Fibroblast of lung (primary cell): ENCODE measurements at regions not wholly inside any gene's neighbourhood (a gene's known extent, or its start where the extent isn't known, plus 50 kb on each side); places are given as distances from the start of the nearest gene placed in this dataset.
A peak's percentile ranks its signal among the peaks of the same experiment; 100 is the strongest.

ENCODE experiments used
- DNase-seq, 2 donors: peaks; one replicate each; pipeline versions ENCODE4 v3.0.0 to v3.0.0-alpha.2; 2010; ENCODE audit warnings: low read depth in 2 of 2
- H2AFZ ChIP-seq: 2 replicates; pipeline ENCODE4 v1.5.1; 2012; ENCODE audit warnings: low read length, control low read depth, inconsistent platforms
- H3K27ac ChIP-seq: 2 replicates; pipeline ENCODE4 v1.5.1; 2011; ENCODE audit warnings: low read length, control low read depth; ENCODE audit not compliant: insufficient read depth
- H3K27me3 ChIP-seq: 2 replicates; pipeline ENCODE4 v1.5.1; 2011; ENCODE audit warnings: mild to moderate bottlenecking, low read length; ENCODE audit not compliant: control insufficient read depth, insufficient read depth
- H3K36me3 ChIP-seq: 2 replicates; pipeline ENCODE4 v1.5.1; 2011; ENCODE audit warnings: low read length; ENCODE audit not compliant: control insufficient read depth, insufficient read depth
- H3K4me1 ChIP-seq: 2 replicates; pipeline ENCODE4 v1.5.1; 2011; ENCODE audit warnings: low read length; ENCODE audit not compliant: control insufficient read depth, insufficient read depth; ENCODE audit errors: extremely low read depth
- H3K4me2 ChIP-seq: 2 replicates; pipeline ENCODE4 v1.5.1; 2011; ENCODE audit warnings: low read length, control low read depth; ENCODE audit not compliant: insufficient read depth; ENCODE audit errors: extremely low read depth
- H3K4me3 ChIP-seq, 4 experiments: fragments of 200-600 bp in 1 of 4; sonication (generic) in 1 of 4; replicated peaks in 1 of 4; 2 replicates each; pipeline ENCODE4 v1.5.1; 2011 to 2016; ENCODE audit warnings: low read length in 4 of 4, low read depth in 3 of 4, mild to moderate bottlenecking in 3 of 4, control low read depth in 2 of 4, inconsistent platforms in 1 of 4, mixed read lengths in 1 of 4; ENCODE audit not compliant: insufficient read depth in 1 of 4; ENCODE audit errors: control extremely low read depth in 1 of 4
- H3K79me2 ChIP-seq: 2 replicates; pipeline ENCODE4 v1.5.1; 2012; ENCODE audit warnings: mild to moderate bottlenecking, low read length, inconsistent platforms; ENCODE audit not compliant: control insufficient read depth, insufficient read depth
- H3K9ac ChIP-seq: 2 replicates; pipeline ENCODE4 v1.5.1; 2011; ENCODE audit warnings: mild to moderate bottlenecking, low read length, control low read depth; ENCODE audit not compliant: insufficient read depth
- H3K9me3 ChIP-seq: 2 replicates; pipeline ENCODE4 v1.5.1; 2012; ENCODE audit warnings: low read depth, low read length; ENCODE audit not compliant: control insufficient read depth, insufficient read depth
- H4K20me1 ChIP-seq: 2 replicates; pipeline ENCODE4 v1.5.1; 2011; ENCODE audit warnings: low read length; ENCODE audit not compliant: control insufficient read depth, insufficient read depth; ENCODE audit errors: extremely low read depth
- CTCF ChIP-seq, 2 donors: IDR thresholded peaks in 1 of 2; conservative IDR thresholded peaks in 1 of 2; 1 replicate in 1 of 2; 2 replicates in 1 of 2; pipeline ENCODE4 v1.5.1; 2011 to 2012; ENCODE audit warnings: low read length in 2 of 2, control low read depth in 1 of 2, inconsistent platforms in 1 of 2, low read depth in 1 of 2, mild to moderate bottlenecking in 1 of 2
- EZH2 ChIP-seq: IDR thresholded peaks from 2 replicates; pipeline ENCODE4 v1.5.1; 2012; ENCODE audit warnings: low read length, control low read depth, mild to moderate bottlenecking; ENCODE audit errors: missing control alignments

GRCh38 chr1:208899438-208899837 lies 655.3 kb upstream of the PLXNA2 start:
- Histone ChIP-seq H3K4me3 (no peak overlapping the region), H3K36me3 (no peaks in the 10 kb centered on the region), H2AFZ (no peak overlapping the region), H3K9ac (no peak overlapping the region), H3K4me1 (no peaks in the 10 kb centered on the region), H3K27me3 (no peaks in the 10 kb centered on the region), H3K9me3 (no peaks in the 10 kb centered on the region), H3K4me2 (no peak overlapping the region), H3K27ac (no peak overlapping the region), H3K79me2 (no peaks in the 10 kb centered on the region), H4K20me1 (no peaks in the 10 kb centered on the region)
- no peak for DNase-seq
- TF ChIP-seq EZH2 = no peak

- H2AFZ ChIP-seq = no peak overlapping the region
- H3K4me1 ChIP-seq = no peaks in the 10 kb centered on the region
- H3K27me3 ChIP-seq = no peaks in the 10 kb centered on the region
- TF ChIP-seq CTCF (conservative IDR thresholded peaks at IDR 0.05 in 1 of 2, IDR thresholded peaks at IDR 0.05 in 1 of 2; ENCODE audit: low read depth in 1 of 2, low read length in 2 of 2) = no peak
- no peak for TF ChIP-seq EZH2
- H3K9ac ChIP-seq = no peak overlapping the region
- no peaks in the 10 kb centered on the region for H3K9me3 ChIP-seq
- no peaks in the 10 kb centered on the region for H3K79me2 ChIP-seq
- no peak overlapping the region for H3K4me3 ChIP-seq
- H3K36me3 ChIP-seq = no peaks in the 10 kb centered on the region
- no peak for DNase-seq
- H3K27ac ChIP-seq = no peak overlapping the region
- H4K20me1 ChIP-seq = no peaks in the 10 kb centered on the region
- no peak overlapping the region for H3K4me2 ChIP-seq
Measured at GRCh38 chr1:208903251-208903905, 659.2 kb upstream of the PLXNA2 start.

- no peak overlapping the region for H3K27ac ChIP-seq
- no peak for DNase-seq
- H3K27me3 ChIP-seq = no peaks in the 10 kb centered on the region
- no peaks in the 10 kb centered on the region for H3K4me1 ChIP-seq
- no peaks in the 10 kb centered on the region for H3K36me3 ChIP-seq
- no peak overlapping the region for H3K9ac ChIP-seq
- no peaks in the 10 kb centered on the region for H3K9me3 ChIP-seq
- no peak overlapping the region for H3K4me3 ChIP-seq
- H2AFZ ChIP-seq = no peak overlapping the region
- H3K79me2 ChIP-seq = no peaks in the 10 kb centered on the region
- no peaks in the 10 kb centered on the region for H4K20me1 ChIP-seq
- no peak for TF ChIP-seq EZH2
- no peak overlapping the region for H3K4me2 ChIP-seq
Measured at GRCh38 chr1:208907790-208908189, 663.6 kb upstream of the PLXNA2 start.

GRCh38 chr1:208909011-208909984 lies 665.1 kb upstream of the PLXNA2 start:
- no peaks in the 10 kb centered on the region for H3K9me3 ChIP-seq
- DNase-seq = peak in 1 of 2 donors; percentile 55
- no peak overlapping the region for H3K27ac ChIP-seq
- no peak overlapping the region for H2AFZ ChIP-seq
- no peaks in the 10 kb centered on the region for H3K4me1 ChIP-seq
- no peak overlapping the region for H3K9ac ChIP-seq
- H4K20me1 ChIP-seq = no peaks in the 10 kb centered on the region
- no peak for TF ChIP-seq EZH2
- no peak for TF ChIP-seq CTCF (conservative IDR thresholded peaks at IDR 0.05 in 1 of 2, IDR thresholded peaks at IDR 0.05 in 1 of 2; ENCODE audit: low read depth in 1 of 2, low read length in 2 of 2)
- no peaks in the 10 kb centered on the region for H3K79me2 ChIP-seq
- no peaks in the 10 kb centered on the region for H3K27me3 ChIP-seq
- H3K36me3 ChIP-seq = no peaks in the 10 kb centered on the region
- no peak overlapping the region for H3K4me3 ChIP-seq
- no peak overlapping the region for H3K4me2 ChIP-seq
